Stimulated activated CD8-positive, alpha-beta memory T cell treated with anti-CD3 and anti-CD28 coated beads, Interleukin-4, amount 100 ng/mL, for 48 hours (primary cell): ENCODE measurements at regions not wholly inside any gene's neighbourhood (a gene's known extent, or its start where the extent isn't known, plus 50 kb on each side); places are given as distances from the start of the nearest gene placed in this dataset.

Source experiments
- DNase-seq: peaks from one replicate; pipeline ENCODE4 v3.0.0-alpha.2; 2020

DNA sequence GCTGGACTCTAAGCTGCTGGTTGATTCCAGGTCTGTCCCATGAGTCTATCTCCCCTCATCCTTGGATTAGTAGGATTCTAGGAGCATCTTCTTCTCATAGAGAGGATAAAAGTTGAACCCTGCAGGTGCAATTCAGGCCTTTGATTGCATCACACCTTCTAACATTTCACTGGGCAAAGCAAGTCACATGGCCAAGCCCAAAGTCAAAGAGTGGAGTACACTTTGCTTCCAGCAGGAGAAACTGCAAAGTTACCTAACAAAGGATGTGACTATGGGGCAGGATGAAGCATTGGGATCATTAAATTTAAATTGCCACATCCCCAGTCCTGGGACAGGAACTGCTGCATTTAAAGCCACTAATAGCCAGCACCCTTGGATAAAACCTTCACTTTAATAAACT, 51.0 kb upstream of the EGFLAM start:
- DNase-seq, result no peak

GRCh38 chr5:38202741-38203140, 55.6 kb upstream of the EGFLAM start:
- no peak for DNase-seq

DNA sequence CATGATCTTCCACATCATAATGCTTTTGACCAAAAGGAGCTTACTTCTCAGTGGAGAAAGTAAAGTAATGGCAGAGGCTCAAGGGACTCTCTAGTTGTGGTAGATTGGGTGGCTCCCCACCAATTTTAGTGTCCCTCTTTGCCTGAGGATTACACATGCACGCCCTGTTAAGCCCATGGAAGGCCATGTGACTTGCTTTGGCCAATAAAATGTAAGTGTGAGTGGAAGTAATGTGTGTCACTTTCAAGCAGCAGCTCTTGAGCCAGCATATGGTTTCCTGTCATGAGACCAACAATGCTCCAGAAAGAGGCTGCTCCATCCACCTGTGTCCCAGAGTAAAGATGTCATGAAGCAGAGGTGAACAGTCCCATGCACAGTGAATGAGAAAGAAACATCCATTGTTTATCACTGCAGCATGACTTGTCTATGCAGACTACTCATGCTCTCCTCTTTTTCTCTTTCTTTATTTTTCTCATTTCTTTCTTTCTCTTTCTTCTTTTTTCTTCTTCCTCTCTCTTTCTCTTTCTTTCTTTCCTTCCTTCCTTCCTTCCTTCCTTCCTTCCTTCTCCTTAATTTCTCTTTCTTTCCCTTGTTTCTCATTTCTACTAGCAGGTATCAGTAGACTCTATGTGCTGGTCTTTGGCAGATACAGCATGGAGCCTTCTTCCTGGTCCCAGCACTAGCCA, 57.3 kb upstream of the EGFLAM start:
- no peak for DNase-seq

GRCh38 chr5:38197118-38197517, 61.2 kb upstream of the EGFLAM start:
- DNase-seq, result no peak

DNA sequence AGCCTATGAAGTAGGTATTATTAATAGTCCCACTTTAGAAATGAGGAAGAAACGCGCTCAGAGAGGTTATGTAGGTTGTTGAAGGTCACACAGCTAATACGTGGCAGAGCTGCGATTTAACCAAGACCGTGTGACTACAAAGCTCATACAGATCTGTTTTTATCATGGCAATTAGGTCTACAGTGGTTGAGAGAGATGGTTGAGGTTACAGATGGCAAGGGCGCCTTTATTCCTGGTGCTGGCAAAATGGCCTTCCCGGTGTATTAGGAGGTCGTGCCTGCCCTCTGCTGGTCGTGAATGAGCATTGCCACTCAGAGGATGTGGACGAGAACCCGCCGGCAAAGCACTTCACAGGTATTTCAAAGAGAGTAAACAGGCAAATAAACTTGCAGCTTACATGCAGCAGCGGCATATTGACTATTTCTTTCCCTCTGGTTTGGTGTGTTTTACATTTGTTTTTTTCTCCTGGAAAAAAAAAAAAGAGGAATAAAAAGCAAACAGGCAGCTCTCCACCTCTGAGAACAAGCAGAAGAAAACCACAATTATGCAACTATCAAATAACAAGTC, 65.3 kb upstream of the EGFLAM start:
- peak; percentile 77 for DNase-seq

DNA sequence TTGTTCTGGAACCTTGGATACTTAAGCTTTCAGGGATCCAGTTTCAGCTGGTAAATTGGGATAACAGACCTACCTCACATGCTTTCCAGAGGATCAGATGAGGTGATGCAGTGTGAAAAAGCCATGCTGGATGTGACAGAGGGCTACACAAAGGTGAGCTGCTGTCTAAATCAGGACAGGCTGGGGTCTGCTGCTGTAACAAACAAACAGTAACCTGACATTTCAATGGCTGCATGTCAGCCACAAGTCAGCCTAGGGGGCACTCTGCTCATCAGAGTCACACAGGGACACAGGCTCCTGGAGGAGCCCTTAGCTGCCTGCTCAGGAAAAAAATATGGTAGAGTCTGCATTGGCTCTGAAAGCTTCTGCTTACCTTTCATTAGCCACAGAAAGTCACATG, 66.7 kb upstream of the EGFLAM start:
- no peak for DNase-seq

- no peak for DNase-seq
Measured at GRCh38 chr5:38190111-38190510, 68.2 kb upstream of the EGFLAM start.

GRCh38 chr5:38189081-38189504, 69.3 kb upstream of the EGFLAM start:
- no peak for DNase-seq

GRCh38 chr5:38188591-38188990, 69.8 kb upstream of the EGFLAM start:
- no peak for DNase-seq

GRCh38 chr5:38187532-38187931, 70.8 kb upstream of the EGFLAM start:
- DNase-seq, result no peak

GRCh38 chr5:38184627-38185026, 73.7 kb upstream of the EGFLAM start:
- no peak for DNase-seq

- DNase-seq, result no peak
Measured at GRCh38 chr5:38182991-38183390, 75.4 kb upstream of the EGFLAM start.

DNA sequence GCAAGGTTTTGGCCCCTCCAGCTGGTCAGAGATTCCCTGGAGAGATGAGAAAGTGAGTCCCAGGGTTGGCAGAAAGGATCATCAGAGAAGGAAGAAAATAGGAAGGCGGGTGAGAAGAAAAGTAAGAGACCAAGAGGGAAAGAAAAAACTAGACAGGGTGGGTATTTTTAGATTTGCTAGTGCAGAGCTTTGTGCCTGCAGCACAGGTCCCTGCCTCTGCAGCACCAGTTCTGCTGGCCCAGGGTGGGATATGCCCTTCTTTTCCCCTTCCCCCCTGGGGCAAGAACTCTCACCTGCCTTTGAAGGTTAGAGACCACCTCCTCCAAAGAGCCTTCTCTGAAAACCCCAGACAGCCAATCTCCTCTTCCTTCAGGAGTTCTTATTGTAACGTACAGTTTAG, 90.3 kb upstream of the EGFLAM start:
- no peak for DNase-seq

GRCh38 chr5:38167562-38167996, 90.8 kb upstream of the EGFLAM start:
- no peak for DNase-seq

DNA sequence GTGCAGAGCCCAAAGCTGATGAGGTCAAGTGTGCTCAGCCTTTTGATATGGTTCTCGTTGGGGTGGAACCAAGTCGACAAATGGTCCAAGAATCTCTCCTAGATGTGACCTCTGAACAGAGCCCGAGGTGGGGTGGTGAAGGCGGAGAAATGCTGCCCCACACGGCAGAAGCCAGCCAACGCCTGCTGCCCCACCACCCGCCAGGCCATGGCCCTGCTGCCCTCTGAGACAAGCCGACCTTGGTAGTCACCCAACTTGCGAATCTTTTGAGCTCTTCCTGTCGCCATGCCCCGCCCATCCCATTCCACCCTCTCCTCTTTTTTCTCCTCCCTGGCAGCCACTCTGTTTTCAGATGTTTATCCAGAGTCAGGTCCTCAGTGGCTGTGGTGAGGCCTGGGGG, 91.5 kb upstream of the EGFLAM start:
- DNase-seq, result no peak

GRCh38 chr5:38165435-38165834, 92.9 kb upstream of the EGFLAM start:
- no peak for DNase-seq

DNA sequence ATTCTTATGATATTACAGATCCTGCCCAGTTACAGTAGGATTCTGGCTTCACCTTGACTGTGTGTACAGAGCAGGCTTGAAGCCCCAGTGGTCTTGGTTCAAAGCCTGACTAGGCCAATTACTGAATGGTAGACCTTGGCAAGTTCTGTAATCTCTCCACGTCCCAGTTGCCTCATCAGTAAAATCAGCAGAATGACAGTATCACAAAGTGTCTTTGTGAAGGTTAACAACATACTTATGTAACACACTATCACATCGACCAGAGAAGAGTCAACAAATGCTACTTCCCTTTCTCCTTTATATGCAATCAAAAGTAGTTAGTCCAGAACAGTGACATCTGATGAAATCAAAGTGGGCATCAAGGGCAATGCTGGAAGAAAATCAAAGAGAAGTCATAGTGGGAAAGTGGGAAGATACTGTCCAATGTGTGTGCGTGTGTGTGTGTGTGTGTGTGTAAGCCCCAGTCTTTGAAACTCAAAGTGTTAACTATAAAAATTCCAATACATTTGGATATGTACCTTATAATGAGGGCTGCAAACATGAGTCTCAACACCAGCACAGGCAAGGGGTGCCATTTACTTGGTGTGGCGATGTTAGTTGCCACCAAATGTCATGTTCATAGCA, 93.5 kb upstream of the EGFLAM start:
- DNase-seq, result no peak

DNA sequence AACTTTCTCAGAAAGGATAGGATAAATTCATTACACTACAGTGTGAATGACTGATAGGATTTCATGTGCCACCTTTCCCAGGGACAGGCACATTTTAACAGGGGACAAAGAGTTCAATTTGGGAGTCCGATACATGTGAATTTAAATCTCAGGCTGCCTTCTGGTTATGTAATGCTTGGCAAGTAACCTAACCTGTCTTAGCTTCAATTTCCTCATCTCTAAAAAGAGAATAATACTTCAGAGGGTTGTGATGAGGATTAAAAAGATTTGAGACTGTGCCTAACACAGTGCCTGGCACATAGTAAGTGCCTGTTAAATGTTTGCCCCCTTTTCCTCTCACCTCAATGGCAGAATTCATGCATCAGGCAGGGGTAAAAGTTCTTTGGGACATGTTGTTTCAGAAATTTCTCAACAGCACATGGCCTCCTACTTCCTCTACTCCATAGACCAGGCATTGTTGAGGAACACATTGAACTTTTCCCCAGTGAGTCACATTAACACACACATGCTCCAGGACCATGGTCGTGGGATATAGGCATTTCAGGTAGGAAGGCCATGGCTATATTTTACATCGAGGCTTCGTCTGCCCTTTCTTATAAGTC, 94.6 kb upstream of the EGFLAM start:
- DNase-seq, result no peak

- no peak for DNase-seq
Measured at GRCh38 chr5:38162625-38163024, 95.7 kb upstream of the EGFLAM start.

DNA sequence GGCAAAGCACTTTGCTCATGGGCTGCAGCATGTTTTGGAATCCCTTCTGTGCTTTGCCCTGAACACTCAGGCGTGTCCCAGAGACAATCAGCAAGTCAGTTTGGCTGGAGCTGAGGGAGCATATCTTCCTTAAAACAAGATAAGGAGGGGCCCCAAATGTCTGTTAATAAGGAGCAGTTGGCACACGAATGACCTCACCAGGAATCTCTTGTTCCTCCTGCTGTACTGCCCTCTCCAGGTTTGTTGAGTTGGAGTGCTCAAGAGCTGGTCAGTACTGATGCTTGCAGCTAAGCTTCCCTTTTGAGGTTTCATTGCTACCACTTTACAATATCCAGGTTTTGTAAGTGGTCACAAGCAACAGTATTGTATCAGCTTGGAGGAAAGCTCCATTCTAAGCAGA, 101.3 kb upstream of the EGFLAM start:
- no peak for DNase-seq

DNA sequence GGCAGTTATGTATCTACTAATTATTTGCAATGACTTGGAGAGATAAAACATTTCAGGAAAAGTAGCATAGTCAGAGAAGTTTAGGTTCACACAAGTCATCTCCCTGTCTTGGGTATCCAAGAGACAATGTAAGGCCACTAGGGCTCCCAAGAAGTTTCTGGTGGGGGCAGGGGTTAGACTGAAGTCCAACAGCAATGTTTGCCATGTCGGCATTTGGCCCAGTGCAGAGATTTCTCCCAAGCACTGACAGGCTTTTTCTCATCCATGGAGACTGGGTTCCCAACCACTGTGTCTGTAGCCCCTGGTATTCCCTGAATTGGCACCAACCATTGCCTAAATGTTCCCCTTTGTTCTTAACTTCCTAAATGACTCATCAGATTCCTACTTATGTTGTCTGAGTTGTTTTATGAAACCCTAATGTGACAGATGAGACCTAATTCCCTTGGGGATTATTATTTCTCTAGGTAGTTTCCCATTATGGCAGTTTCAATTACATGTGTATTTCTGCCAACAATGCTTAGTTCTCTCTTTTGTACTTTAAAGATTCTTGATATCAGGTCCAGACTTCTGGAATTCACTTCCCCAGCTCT, 103.6 kb upstream of the EGFLAM start:
- no peak for DNase-seq

GRCh38 chr5:38151878-38152277, 106.5 kb upstream of the EGFLAM start:
- DNase-seq, result no peak

DNA sequence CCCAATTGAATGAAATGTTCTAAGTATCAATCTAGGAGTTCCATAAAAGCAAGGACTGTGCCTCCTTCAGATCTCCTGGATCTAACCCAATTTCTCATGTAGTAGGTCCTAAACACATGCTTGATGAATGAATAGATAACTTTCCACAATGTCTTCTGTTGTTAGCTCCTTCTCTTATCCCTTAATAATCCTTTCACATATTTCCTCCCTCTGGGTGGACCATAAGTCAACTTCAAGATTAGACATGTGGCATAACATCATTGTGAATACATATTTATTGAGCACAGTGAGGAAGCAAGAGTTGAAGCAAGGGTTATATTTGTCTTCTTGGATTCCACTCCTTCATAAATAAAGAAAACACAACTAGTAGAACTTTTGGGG, 108.6 kb upstream of the EGFLAM start:
- no peak for DNase-seq
